ENCODE measurements at regions not wholly inside any gene's neighbourhood (a gene's known extent, or its start where the extent isn't known, plus 50 kb on each side); places are given as distances from the start of the nearest gene placed in this dataset.

DNA sequence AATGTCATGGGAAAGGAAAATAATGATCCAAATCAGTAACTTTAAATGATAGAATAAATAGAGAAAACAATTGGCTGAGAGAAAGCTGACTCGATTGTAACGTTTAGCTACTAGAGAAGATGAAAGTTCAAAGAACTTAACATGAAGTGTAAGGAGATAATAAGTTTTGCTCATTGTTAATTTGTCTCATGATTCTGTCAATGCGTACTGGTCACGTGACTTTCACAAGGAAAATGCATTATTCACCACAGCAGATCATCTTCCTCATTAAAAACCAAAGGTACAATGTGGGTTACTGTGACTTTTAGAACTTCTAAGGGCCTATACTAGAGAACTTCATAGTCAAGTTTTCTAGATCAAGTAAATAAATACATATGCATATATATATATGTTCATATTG is 1207.2 kb downstream of the EFNB2 start:
- H3K36me3 Mint-ChIP-seq (ENCODE audit: low read depth) = peaks cover 15% of the 10 kb centered on the region; the same call in 1 of the 2 replicates
- TF ChIP-seq, protein P1, sequence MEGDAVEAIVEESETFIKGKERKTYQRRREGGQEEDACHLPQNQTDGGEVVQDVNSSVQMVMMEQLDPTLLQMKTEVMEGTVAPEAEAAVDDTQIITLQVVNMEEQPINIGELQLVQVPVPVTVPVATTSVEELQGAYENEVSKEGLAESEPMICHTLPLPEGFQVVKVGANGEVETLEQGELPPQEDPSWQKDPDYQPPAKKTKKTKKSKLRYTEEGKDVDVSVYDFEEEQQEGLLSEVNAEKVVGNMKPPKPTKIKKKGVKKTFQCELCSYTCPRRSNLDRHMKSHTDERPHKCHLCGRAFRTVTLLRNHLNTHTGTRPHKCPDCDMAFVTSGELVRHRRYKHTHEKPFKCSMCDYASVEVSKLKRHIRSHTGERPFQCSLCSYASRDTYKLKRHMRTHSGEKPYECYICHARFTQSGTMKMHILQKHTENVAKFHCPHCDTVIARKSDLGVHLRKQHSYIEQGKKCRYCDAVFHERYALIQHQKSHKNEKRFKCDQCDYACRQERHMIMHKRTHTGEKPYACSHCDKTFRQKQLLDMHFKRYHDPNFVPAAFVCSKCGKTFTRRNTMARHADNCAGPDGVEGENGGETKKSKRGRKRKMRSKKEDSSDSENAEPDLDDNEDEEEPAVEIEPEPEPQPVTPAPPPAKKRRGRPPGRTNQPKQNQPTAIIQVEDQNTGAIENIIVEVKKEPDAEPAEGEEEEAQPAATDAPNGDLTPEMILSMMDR (IDR thresholded peaks at IDR 0.05) = no peak
- peaks cover 22% of the 10 kb centered on the region; the same call in 1 of the 2 replicates for H3K4me1 Mint-ChIP-seq (ENCODE audit: low read depth)
- H3K27ac Mint-ChIP-seq = no peak overlapping the region
- H3K27me3 Mint-ChIP-seq (ENCODE audit: insufficient read depth) = no peaks in the 10 kb centered on the region
- no peak overlapping the region for H3K4me3 Mint-ChIP-seq
- DNase-seq = no peak
- H3K9me3 Mint-ChIP-seq = peaks cover 14% of the 10 kb centered on the region

DNA sequence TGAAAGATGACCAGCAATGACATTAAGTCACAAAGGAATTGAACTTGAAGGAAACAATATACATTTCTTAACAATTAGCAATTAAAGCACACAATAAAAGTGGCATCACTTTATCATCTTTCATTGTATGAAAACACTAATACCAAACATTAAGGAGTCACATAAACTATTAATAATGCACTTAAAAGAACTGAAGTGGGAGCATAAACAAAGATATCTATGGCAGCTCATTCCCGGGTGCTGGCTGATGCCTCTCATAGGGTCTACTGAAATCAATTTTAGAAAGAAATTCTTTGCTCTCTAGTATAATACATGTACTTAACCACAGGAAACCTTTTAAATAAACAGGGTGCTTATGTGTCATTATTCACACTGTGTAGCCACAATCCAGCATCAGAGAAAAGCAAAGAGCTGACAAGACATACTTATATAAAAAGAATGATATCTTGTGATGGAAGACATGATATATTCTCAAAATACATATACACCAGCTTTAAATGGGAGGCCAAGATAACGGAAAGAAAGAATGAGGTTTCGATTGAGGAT is 1207.8 kb downstream of the EFNB2 start:
- Mint-ChIP-seq H3K4me3 (no peak overlapping the region), H3K9me3 (peaks cover 14% of the 10 kb centered on the region), H3K36me3 (ENCODE audit: low read depth) (peaks cover 15% of the 10 kb centered on the region; the same call in 1 of the 2 replicates), H3K27ac (no peak overlapping the region), H3K4me1 (ENCODE audit: low read depth) (peaks cover 18% of the 10 kb centered on the region; the same call in 1 of the 2 replicates), H3K27me3 (ENCODE audit: insufficient read depth) (no peaks in the 10 kb centered on the region)
- no peak for DNase-seq
- TF ChIP-seq, protein P1 (IDR thresholded peaks at IDR 0.05) = no peak

DNA sequence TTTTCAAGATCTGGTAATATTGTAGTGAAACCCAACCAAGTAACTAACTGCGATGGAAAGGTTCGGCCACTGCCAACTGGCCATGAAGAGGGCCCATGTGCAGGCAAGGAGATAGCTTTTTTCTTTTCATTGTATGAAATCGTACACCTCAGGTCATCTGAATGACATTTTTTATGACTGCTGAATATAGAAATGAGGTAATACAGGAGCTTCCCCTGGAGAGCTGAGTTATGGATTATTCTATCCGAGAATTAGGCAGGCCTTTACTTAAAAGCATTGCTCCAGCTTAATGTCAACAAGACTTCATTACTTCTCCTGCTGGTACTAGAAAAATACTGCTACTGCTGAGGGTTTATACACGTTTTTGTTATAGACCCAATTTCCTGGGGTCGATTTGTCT is 1215.6 kb downstream of the EFNB2 start:
- Mint-ChIP-seq H3K36me3 (ENCODE audit: low read depth) (no peaks in the 10 kb centered on the region), H3K27me3 (ENCODE audit: insufficient read depth) (no peaks in the 10 kb centered on the region), H3K9me3 (peaks cover 4% of the 10 kb centered on the region; the same call in 1 of the 2 replicates), H3K4me1 (ENCODE audit: low read depth) (peaks cover 5% of the 10 kb centered on the region; the same call in 1 of the 2 replicates), H3K27ac (no peak overlapping the region), H3K4me3 (no peak overlapping the region)
- TF ChIP-seq, protein P1 (IDR thresholded peaks at IDR 0.05) = no peak
- no peak for DNase-seq

DNA sequence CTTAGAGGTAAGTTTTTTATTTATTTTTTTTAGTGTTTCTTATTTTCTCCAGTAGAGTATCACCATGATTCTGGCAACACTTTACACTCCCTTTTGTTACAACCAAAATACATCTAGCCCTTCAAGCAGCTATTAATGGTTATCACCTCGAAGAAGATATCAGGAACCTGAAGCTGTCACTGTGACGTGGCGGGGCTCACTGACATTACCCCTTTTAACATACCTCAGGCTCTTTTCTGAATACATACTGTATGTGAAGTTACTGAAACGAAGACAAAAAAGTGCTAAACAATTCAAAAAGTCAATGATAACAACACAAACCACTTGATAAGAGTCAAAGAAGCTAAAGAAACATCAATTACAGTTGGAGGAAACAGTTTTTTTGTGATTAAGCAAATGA is 1218.7 kb downstream of the EFNB2 start:
- TF ChIP-seq, protein P1 (IDR thresholded peaks at IDR 0.05) = no peak
- no peaks in the 10 kb centered on the region for H3K36me3 Mint-ChIP-seq (ENCODE audit: low read depth)
- H3K4me3 Mint-ChIP-seq = no peak overlapping the region
- H3K27ac Mint-ChIP-seq = no peak overlapping the region
- H3K9me3 Mint-ChIP-seq = peaks cover 4% of the 10 kb centered on the region; the same call in 1 of the 2 replicates
- DNase-seq = no peak
- H3K4me1 Mint-ChIP-seq (ENCODE audit: low read depth) = no peaks in the 10 kb centered on the region
- no peaks in the 10 kb centered on the region for H3K27me3 Mint-ChIP-seq (ENCODE audit: insufficient read depth)

DNA sequence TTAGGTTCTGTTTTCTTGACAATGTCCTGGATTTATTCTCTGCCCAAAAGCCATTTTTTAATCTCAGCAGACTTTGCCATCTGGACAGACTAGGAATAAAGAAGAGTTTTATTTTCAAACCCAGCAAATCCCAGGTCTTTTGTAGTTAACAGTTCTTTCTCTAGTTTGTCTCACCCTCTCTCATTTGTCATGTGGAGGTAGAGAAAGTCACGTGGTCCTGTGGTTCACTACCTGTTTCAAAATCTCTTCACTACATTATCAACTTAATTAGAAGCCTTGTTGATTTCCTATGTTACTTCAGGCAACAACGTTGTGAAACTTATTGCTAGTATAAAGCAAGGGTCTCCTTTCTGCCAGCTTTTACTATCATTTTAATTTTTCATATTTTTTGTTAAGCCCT is 1222.6 kb downstream of the EFNB2 start:
- Mint-ChIP-seq H3K27ac (no peak overlapping the region), H3K27me3 (ENCODE audit: insufficient read depth) (no peaks in the 10 kb centered on the region), H3K4me1 (ENCODE audit: low read depth) (no peaks in the 10 kb centered on the region), H3K36me3 (ENCODE audit: low read depth) (no peaks in the 10 kb centered on the region; the same call in 1 of the 2 replicates), H3K9me3 (peaks cover 4% of the 10 kb centered on the region; the same call in 1 of the 2 replicates), H3K4me3 (no peak overlapping the region)
- no peak for DNase-seq
- TF ChIP-seq, protein P1 (IDR thresholded peaks at IDR 0.05) = no peak
